ENCODE measurements at regions not wholly inside any gene's neighbourhood (a gene's known extent, or its start where the extent isn't known, plus 50 kb on each side); places are given as distances from the start of the nearest gene placed in this dataset.

GRCh38 chr1:244106837-244107493 is 55.9 kb downstream of the ZBTB18 start:
- H3K4me3 ChIP-seq (replicated peaks; ENCODE audit: insufficient read depth, low read length), result no peak overlapping the region
- no peak overlapping the region for H3K27ac ChIP-seq (replicated peaks)
- H3K27me3 ChIP-seq (ENCODE audit: insufficient read depth, poor library complexity, severe bottlenecking), result peaks cover 5% of the 10 kb centered on the region
- no peak for DNase-seq (ENCODE audit: low read depth in 1 of 2, low spot score in 1 of 2)
- no peak for TF ChIP-seq REST (IDR thresholded peaks at IDR 0.05; ENCODE audit: insufficient replicate concordance, low read depth)
- TF ChIP-seq CTCF (IDR thresholded peaks at IDR 0.05; ENCODE audit: insufficient read depth, low read length), result no peak
- no peak for TF ChIP-seq SPI1 (IDR thresholded peaks at IDR 0.05; ENCODE audit: borderline replicate concordance, low read depth)
- no peak for TF ChIP-seq GABPA (IDR thresholded peaks at IDR 0.05; ENCODE audit: low read depth)
- TF ChIP-seq POLR2AphosphoS5 (IDR thresholded peaks at IDR 0.05; ENCODE audit: low read depth), result no peak

GRCh38 chr1:244111027-244111426 is 59.9 kb downstream of the ZBTB18 start:
- H3K27me3 ChIP-seq (ENCODE audit: insufficient read depth, poor library complexity, severe bottlenecking), result no peaks in the 10 kb centered on the region
- TF ChIP-seq GABPA (IDR thresholded peaks at IDR 0.05; ENCODE audit: low read depth) (no peak), POLR2AphosphoS5 (IDR thresholded peaks at IDR 0.05; ENCODE audit: low read depth) (no peak), SPI1 (IDR thresholded peaks at IDR 0.05; ENCODE audit: borderline replicate concordance, low read depth) (no peak), REST (IDR thresholded peaks at IDR 0.05; ENCODE audit: insufficient replicate concordance, low read depth) (no peak), CTCF (IDR thresholded peaks at IDR 0.05; ENCODE audit: insufficient read depth, low read length) (no peak)
- no peak overlapping the region for H3K4me3 ChIP-seq (replicated peaks; ENCODE audit: insufficient read depth, low read length)
- DNase-seq (ENCODE audit: low read depth in 1 of 2, low spot score in 1 of 2), result no peak
- no peak overlapping the region for H3K27ac ChIP-seq (replicated peaks)

- no peak overlapping the region for H3K4me3 ChIP-seq (replicated peaks; ENCODE audit: insufficient read depth, low read length)
- H3K27ac ChIP-seq (replicated peaks), result no peak overlapping the region
- no peak for TF ChIP-seq SPI1 (IDR thresholded peaks at IDR 0.05; ENCODE audit: borderline replicate concordance, low read depth)
- TF ChIP-seq POLR2AphosphoS5 (IDR thresholded peaks at IDR 0.05; ENCODE audit: low read depth), result no peak
- no peak for TF ChIP-seq CTCF (IDR thresholded peaks at IDR 0.05; ENCODE audit: insufficient read depth, low read length)
- TF ChIP-seq REST (IDR thresholded peaks at IDR 0.05; ENCODE audit: insufficient replicate concordance, low read depth), result no peak
- TF ChIP-seq GABPA (IDR thresholded peaks at IDR 0.05; ENCODE audit: low read depth), result no peak
- no peaks in the 10 kb centered on the region for H3K27me3 ChIP-seq (ENCODE audit: insufficient read depth, poor library complexity, severe bottlenecking)
- DNase-seq (ENCODE audit: low read depth in 1 of 2, low spot score in 1 of 2), result no peak
These were observed 61.0 kb downstream of the ZBTB18 start for GRCh38 chr1:244112041-244112440.
